ENCODE measurements at regions not wholly inside any gene's neighbourhood (a gene's known extent, or its start where the extent isn't known, plus 50 kb on each side); places are given as distances from the start of the nearest gene placed in this dataset.

- TF ChIP-seq CTCF (IDR thresholded peaks at IDR 0.05; ENCODE audit: poor library complexity, severe bottlenecking) (no peak), RAD21 (conservative IDR thresholded peaks at IDR 0.05) (no peak), EZH2 (IDR thresholded peaks at IDR 0.05; ENCODE audit: borderline replicate concordance, insufficient read depth, low read length, poor library complexity, severe bottlenecking) (no peak)
These were observed 54.5 kb upstream of the CD2AP start for GRCh38 chr6:47423079-47423478.
